H1 (cell line): ENCODE measurements at regions not wholly inside any gene's neighbourhood (a gene's known extent, or its start where the extent isn't known, plus 50 kb on each side); places are given as distances from the start of the nearest gene placed in this dataset.

ENCODE experiments used
- CTCF ChIA-PET: fragments of 300-600 bp; sonication (Branson Sonifier 250); formaldehyde crosslinking; loops from one replicate; lab custom pipeline; 2021; ENCODE audit not compliant: partially characterized antibody; lab: Charles Lee
- POLR2A ChIA-PET: fragments of 300-600 bp; sonication (Branson Sonifier 250); formaldehyde crosslinking; loops from one replicate; lab custom pipeline; 2021; ENCODE audit warnings: inconsistent platforms; ENCODE audit not compliant: partially characterized antibody; lab: Charles Lee
- DNase-seq, 2 experiments: peaks; one replicate each; pipeline versions ENCODE4 v3.0.0 to v3.0.0-alpha.2; 2010 to 2022; ENCODE audit warnings: low spot score in 2 of 2, low read depth in 1 of 2, mixed read lengths in 1 of 2
- FAIRE-seq: peaks from 2 replicates; lab custom pipeline; 2011; peaks lifted over from hg19 to GRCh38; lab: Jason Lieb, UNC
- H2AFZ ChIP-seq: 2 replicates; pipeline ENCODE4 v1.8.1; 2012; ENCODE audit warnings: low read length, inconsistent platforms
- H2AK5ac ChIP-seq: 2 replicates; pipeline ENCODE4 v1.6.1; 2013; ENCODE audit warnings: low read depth, low read length
- H2BK120ac ChIP-seq: replicated peaks from 2 replicates; pipeline ENCODE3; 2013; ENCODE audit warnings: low read depth, low read length, inconsistent platforms
- H2BK12ac ChIP-seq: 2 replicates; pipeline ENCODE4 v1.6.1; 2013; ENCODE audit warnings: low read depth, low read length
- H2BK15ac ChIP-seq: 2 replicates; pipeline ENCODE4 v1.6.1; 2013; ENCODE audit warnings: low read length
- H2BK20ac ChIP-seq: 2 replicates; pipeline ENCODE4 v1.6.1; 2013; ENCODE audit warnings: low read length
- H2BK5ac ChIP-seq: 2 replicates; pipeline ENCODE4 v1.6.1; 2013; ENCODE audit warnings: low read depth, low read length
- H3K14ac ChIP-seq: 2 replicates; pipeline ENCODE4 v1.6.1; 2013; ENCODE audit warnings: inconsistent platforms; ENCODE audit not compliant: insufficient read length
- H3K18ac ChIP-seq: 2 replicates; pipeline ENCODE4 v1.6.1; 2013; ENCODE audit warnings: low read length; ENCODE audit errors: extremely low read depth
- H3K23ac ChIP-seq: 2 replicates; pipeline ENCODE4 v1.6.1; 2013; ENCODE audit warnings: inconsistent platforms; ENCODE audit not compliant: insufficient read length
- H3K23me2 ChIP-seq: 2 replicates; pipeline ENCODE4 v1.6.1; 2013; ENCODE audit warnings: low read depth, low read length
- H3K27ac ChIP-seq: 2 replicates; pipeline ENCODE4 v1.6.1; 2011; ENCODE audit warnings: low read depth, low read length, inconsistent platforms
- H3K27me3 ChIP-seq, 4 experiments: replicated peaks in 1 of 4; 1 replicate in 1 of 4; 2 replicates in 3 of 4; pipeline versions ENCODE4 v1.6.1 to v1.8.1; 2011 to 2013; ENCODE audit warnings: low read length in 3 of 4, mild to moderate bottlenecking in 3 of 4, inconsistent platforms in 2 of 4, mixed read lengths in 2 of 4, moderate library complexity in 1 of 4; ENCODE audit not compliant: control insufficient read depth in 3 of 4, insufficient read depth in 3 of 4; ENCODE audit errors: extremely low read depth in 1 of 4
- H3K36me3 ChIP-seq, 4 experiments: 2 replicates each; pipeline versions ENCODE4 v1.6.1 to v1.8.1; 2011 to 2013; ENCODE audit warnings: mild to moderate bottlenecking in 4 of 4, low read length in 3 of 4, moderate library complexity in 2 of 4, control low read depth in 1 of 4, inconsistent platforms in 1 of 4; ENCODE audit not compliant: insufficient read depth in 4 of 4, control insufficient read depth in 2 of 4
- H3K4ac ChIP-seq: replicated peaks from 2 replicates; pipeline ENCODE3; 2013; ENCODE audit warnings: low read length, low read depth, mixed read lengths, inconsistent platforms; ENCODE audit not compliant: insufficient read length
- H3K4me1 ChIP-seq, 4 experiments: replicated peaks in 1 of 4; 1 replicate in 1 of 4; 2 replicates in 3 of 4; pipeline versions ENCODE4 v1.6.1 to v1.8.1; 2011 to 2013; ENCODE audit warnings: low read length in 3 of 4, inconsistent platforms in 2 of 4, mixed read lengths in 1 of 4; ENCODE audit not compliant: insufficient read depth in 4 of 4, control insufficient read depth in 3 of 4
- H3K4me2 ChIP-seq, 2 experiments: 2 replicates each; pipeline versions ENCODE4 v1.6.1 to v1.8.1; 2011 to 2013; ENCODE audit warnings: low read depth in 2 of 2, low read length in 2 of 2, control low read depth in 1 of 2, inconsistent platforms in 1 of 2, mild to moderate bottlenecking in 1 of 2; ENCODE audit not compliant: insufficient read depth in 1 of 2
- H3K4me3 ChIP-seq, 4 experiments: fragments of 200-600, 300-600 bp in 1 of 4; sonication (generic), shearing (Covaris generic), sonication (Bioruptor Twin) in 1 of 4; 2 replicates each; pipeline versions ENCODE4 v1.5.1 to v1.8.1; 2011 to 2016; ENCODE audit warnings: low read length in 4 of 4, low read depth in 3 of 4, control low read depth in 2 of 4, inconsistent platforms in 2 of 4, mild to moderate bottlenecking in 2 of 4, mixed read lengths in 1 of 4, moderate library complexity in 1 of 4; ENCODE audit not compliant: insufficient read depth in 2 of 4; ENCODE audit errors: extremely low read depth in 1 of 4
- H3K56ac ChIP-seq: replicated peaks from 2 replicates; pipeline ENCODE3; 2013; ENCODE audit warnings: low read depth, mild to moderate bottlenecking, mixed read lengths, low read length, inconsistent platforms; ENCODE audit not compliant: insufficient read length
- H3K79me1 ChIP-seq: 2 replicates; pipeline ENCODE4 v1.6.1; 2013; ENCODE audit warnings: low read depth, low read length, control low read depth
- H3K79me2 ChIP-seq, 2 experiments: 2 replicates each; pipeline versions ENCODE4 v1.6.1 to v1.8.1; 2012 to 2013; ENCODE audit warnings: low read length in 2 of 2, mild to moderate bottlenecking in 2 of 2, inconsistent platforms in 1 of 2; ENCODE audit not compliant: insufficient read depth in 2 of 2, control insufficient read depth in 1 of 2
- H3K9ac ChIP-seq, 4 experiments: replicated peaks in 1 of 4; 1 replicate in 1 of 4; 2 replicates in 3 of 4; pipeline versions ENCODE4 v1.6.1 to v1.8.1; 2011 to 2013; ENCODE audit warnings: low read depth in 3 of 4, low read length in 3 of 4, control low read depth in 2 of 4, mild to moderate bottlenecking in 2 of 4, moderate library complexity in 2 of 4, inconsistent platforms in 1 of 4; ENCODE audit errors: extremely low read depth in 1 of 4
- H3K9me3 ChIP-seq, 2 experiments: 2 replicates each; pipeline versions ENCODE4 v1.6.1 to v1.8.1; 2012 to 2013; ENCODE audit warnings: mild to moderate bottlenecking in 2 of 2, moderate library complexity in 2 of 2, control low read depth in 1 of 2, inconsistent platforms in 1 of 2, low read depth in 1 of 2, low read length in 1 of 2, mixed read lengths in 1 of 2; ENCODE audit not compliant: insufficient read depth in 2 of 2
- H4K20me1 ChIP-seq, 2 experiments: replicated peaks in 1 of 2; 2 replicates each; pipeline versions ENCODE3 to v1.8.1; 2011 to 2013; ENCODE audit warnings: inconsistent platforms in 2 of 2, low read length in 2 of 2, mild to moderate bottlenecking in 1 of 2; ENCODE audit not compliant: insufficient read depth in 2 of 2, control insufficient read depth in 1 of 2
- H4K5ac ChIP-seq: 2 replicates; pipeline ENCODE4 v1.6.1; 2013; ENCODE audit warnings: low read length, low read depth, mixed read lengths, inconsistent platforms; ENCODE audit not compliant: insufficient read length
- H4K8ac ChIP-seq: 2 replicates; pipeline ENCODE4 v1.8.0; 2013; ENCODE audit warnings: mild to moderate bottlenecking, moderate library complexity, low read length, inconsistent platforms; ENCODE audit not compliant: insufficient read depth; ENCODE audit errors: extremely low read depth
- H4K91ac ChIP-seq: replicated peaks from 2 replicates; pipeline ENCODE3; 2013; ENCODE audit warnings: low read length, mixed read lengths, inconsistent platforms; ENCODE audit not compliant: insufficient read length
- GTF2F1 ChIP-seq: IDR thresholded peaks from 2 replicates; pipeline ENCODE4 v1.6.1; 2012; ENCODE audit warnings: low read depth, low read length, improper control_type of control experiment, borderline replicate concordance
- POLR2A ChIP-seq, 2 experiments: IDR thresholded peaks; 1 replicate in 1 of 2; 2 replicates in 1 of 2; pipeline ENCODE4 v1.6.1; 2011; ENCODE audit warnings: low read depth in 2 of 2, low read length in 2 of 2, mild to moderate bottlenecking in 2 of 2; ENCODE audit errors: control extremely low read depth in 1 of 2
- WGBS, 2 experiments: shearing (Covaris generic) in 1 of 2; methylation state at CpG; one replicate each; pipeline versions ENCODE4 v1.1.6 to v1.1.7; 2013 to 2015; ENCODE audit warnings: low lambda C conversion rate in 2 of 2, mixed read lengths in 2 of 2, inconsistent platforms in 1 of 2, low coverage in 1 of 2, missing lambda C conversion rate in 1 of 2; ENCODE audit not compliant: insufficient replicate concordance in 2 of 2, insufficient coverage in 1 of 2, insufficient read length in 1 of 2; ENCODE audit errors: extremely low coverage in 1 of 2, missing lambda C conversion rate in 1 of 2; 5-methylcytosine and 5-hydroxymethylcytosine counted together

GRCh38 chrX:15151267-15152186, 118.4 kb downstream of the ASB9 start:
- Histone ChIP-seq H3K79me2 (no peaks in the 10 kb centered on the region), H3K36me3 (no peaks in the 10 kb centered on the region), H4K5ac (no peak overlapping the region), H3K9me3 (no peaks in the 10 kb centered on the region), H3K23ac (no peak overlapping the region), H2AK5ac (no peak overlapping the region), H3K4me2 (no peak overlapping the region), H3K18ac (no peak overlapping the region), H3K27me3 (no peaks in the 10 kb centered on the region), H3K79me1 (no peaks in the 10 kb centered on the region), H3K4ac (no peak overlapping the region), H3K14ac (no peak overlapping the region), H4K8ac (no peak overlapping the region), H2BK20ac (no peak overlapping the region), H4K91ac (no peak overlapping the region), H2BK5ac (no peak overlapping the region), H4K20me1 (no peaks in the 10 kb centered on the region), H2BK15ac (no peak overlapping the region), H2BK12ac (no peak overlapping the region), H3K4me3 (no peak overlapping the region), H3K27ac (no peak overlapping the region), H2AFZ (no peak overlapping the region), H3K9ac (no peak overlapping the region), H2BK120ac (no peak overlapping the region), H3K23me2 (no peaks in the 10 kb centered on the region), H3K4me1 (no peaks in the 10 kb centered on the region), H3K56ac (no peak overlapping the region)
- ChIA-PET POLR2A (no interaction called here), CTCF (no interaction called here)
- no peak for DNase-seq
- 91% methylated on average over 4 of the region's 4 CpGs; no CpG with 5 or more reads in 1 of the 2 experiments for WGBS, 2 experiments
- FAIRE-seq: no peak
- TF ChIP-seq GTF2F1: no peak
- no peak for TF ChIP-seq POLR2A (IDR thresholded peaks at IDR 0.05; ENCODE audit: control extremely low read depth in 1 of 2, low read depth in 2 of 2, low read length in 2 of 2)
